ENCODE measurements at regions not wholly inside any gene's neighbourhood (a gene's known extent, or its start where the extent isn't known, plus 50 kb on each side); places are given as distances from the start of the nearest gene placed in this dataset.
"Not testable (repeated sequence)": the region's sequence is repeated elsewhere in the genome, so short reads cannot be mapped to it uniquely, and the experiment has no call there.

DNA sequence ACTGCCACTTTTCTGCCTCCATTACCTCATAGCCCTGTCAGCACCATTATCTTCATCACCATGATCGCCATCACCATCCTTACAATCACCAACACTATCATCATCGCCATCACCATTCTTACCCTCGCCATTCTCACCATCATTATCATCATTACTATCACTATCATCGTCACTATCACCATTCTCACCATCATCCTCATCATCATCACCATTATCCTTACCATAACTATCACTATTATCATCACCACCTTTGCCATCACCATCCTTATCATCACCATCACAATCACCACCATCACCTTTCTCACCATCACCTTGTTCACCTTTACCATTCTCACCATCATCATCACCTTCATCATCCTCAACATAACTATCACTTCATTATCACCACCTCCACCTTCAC, 377.3 kb upstream of the ZNF337 start:
- H3K36me3 ChIP-seq (ENCODE audit: insufficient read depth); H3K4me1 ChIP-seq (ENCODE audit: low read depth, poor library complexity, severe bottlenecking); H4K20me1 ChIP-seq (ENCODE audit: insufficient read depth); H3K79me2 ChIP-seq (ENCODE audit: insufficient read depth, low read depth); H2AFZ ChIP-seq (ENCODE audit: low read depth); H3K9ac ChIP-seq; H3K4me2 ChIP-seq; H3K4me3 ChIP-seq (IDR thresholded peaks at IDR 0.05; ENCODE audit: insufficient read depth, low read depth, low read length); H3K27me3 ChIP-seq (ENCODE audit: insufficient read depth, low read depth); H3K27ac ChIP-seq: not testable (repeated sequence)

DNA sequence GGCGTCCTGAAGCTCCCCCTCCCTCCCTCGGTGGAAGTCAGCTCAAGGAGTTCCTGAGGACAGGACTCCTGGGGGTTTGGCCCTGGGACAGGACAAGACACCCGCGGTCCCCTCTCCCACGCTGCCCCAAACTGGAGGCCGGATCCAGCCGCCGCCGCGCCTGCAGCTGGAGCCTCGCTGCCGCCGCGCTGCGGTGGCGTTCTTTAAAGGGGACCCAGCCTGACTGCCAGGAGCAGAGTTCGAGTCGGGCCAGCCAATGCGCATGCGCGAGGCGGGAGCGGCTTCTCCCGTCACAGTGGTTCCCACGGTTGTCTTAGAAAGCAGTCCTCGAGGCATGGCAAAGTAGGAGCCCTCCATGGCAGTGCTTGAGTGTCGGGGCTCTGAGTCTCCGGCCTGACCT, 362.7 kb upstream of the ZNF337 start:
- H3K36me3 ChIP-seq (ENCODE audit: insufficient read depth); H3K27ac ChIP-seq; H3K79me2 ChIP-seq (ENCODE audit: insufficient read depth, low read depth); H3K4me1 ChIP-seq (ENCODE audit: low read depth, poor library complexity, severe bottlenecking); H3K27me3 ChIP-seq (ENCODE audit: insufficient read depth, low read depth); H4K20me1 ChIP-seq (ENCODE audit: insufficient read depth); H2AFZ ChIP-seq (ENCODE audit: low read depth); H3K4me2 ChIP-seq; H3K4me3 ChIP-seq (IDR thresholded peaks at IDR 0.05; ENCODE audit: insufficient read depth, low read depth, low read length); H3K9ac ChIP-seq: not testable (repeated sequence)

DNA sequence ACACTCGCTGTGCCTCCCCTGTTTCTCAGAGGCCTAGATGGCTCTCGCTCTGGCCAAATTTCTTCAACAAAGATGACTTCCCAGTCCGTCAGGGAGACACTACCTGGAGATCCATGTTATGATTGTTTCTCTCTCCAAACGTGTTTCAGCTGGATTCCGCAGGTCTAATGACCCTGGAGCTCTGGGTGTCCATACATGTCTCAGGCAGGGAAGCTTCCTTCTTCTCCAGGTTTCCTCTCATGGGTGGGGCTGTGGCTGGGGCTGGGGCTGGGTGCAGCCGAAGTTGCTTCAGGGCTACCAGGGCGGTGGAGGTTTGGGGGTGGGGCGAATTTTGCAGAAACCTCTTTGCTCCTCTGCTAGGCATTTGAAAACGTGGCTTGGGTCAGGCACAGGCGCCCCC, 361.8 kb upstream of the ZNF337 start:
- H4K20me1 ChIP-seq (ENCODE audit: insufficient read depth); H3K36me3 ChIP-seq (ENCODE audit: insufficient read depth); H3K4me2 ChIP-seq; H3K79me2 ChIP-seq (ENCODE audit: insufficient read depth, low read depth); H3K9ac ChIP-seq; H3K27ac ChIP-seq; H2AFZ ChIP-seq (ENCODE audit: low read depth); H3K4me1 ChIP-seq (ENCODE audit: low read depth, poor library complexity, severe bottlenecking); H3K4me3 ChIP-seq (IDR thresholded peaks at IDR 0.05; ENCODE audit: insufficient read depth, low read depth, low read length); H3K27me3 ChIP-seq (ENCODE audit: insufficient read depth, low read depth): not testable (repeated sequence)

DNA sequence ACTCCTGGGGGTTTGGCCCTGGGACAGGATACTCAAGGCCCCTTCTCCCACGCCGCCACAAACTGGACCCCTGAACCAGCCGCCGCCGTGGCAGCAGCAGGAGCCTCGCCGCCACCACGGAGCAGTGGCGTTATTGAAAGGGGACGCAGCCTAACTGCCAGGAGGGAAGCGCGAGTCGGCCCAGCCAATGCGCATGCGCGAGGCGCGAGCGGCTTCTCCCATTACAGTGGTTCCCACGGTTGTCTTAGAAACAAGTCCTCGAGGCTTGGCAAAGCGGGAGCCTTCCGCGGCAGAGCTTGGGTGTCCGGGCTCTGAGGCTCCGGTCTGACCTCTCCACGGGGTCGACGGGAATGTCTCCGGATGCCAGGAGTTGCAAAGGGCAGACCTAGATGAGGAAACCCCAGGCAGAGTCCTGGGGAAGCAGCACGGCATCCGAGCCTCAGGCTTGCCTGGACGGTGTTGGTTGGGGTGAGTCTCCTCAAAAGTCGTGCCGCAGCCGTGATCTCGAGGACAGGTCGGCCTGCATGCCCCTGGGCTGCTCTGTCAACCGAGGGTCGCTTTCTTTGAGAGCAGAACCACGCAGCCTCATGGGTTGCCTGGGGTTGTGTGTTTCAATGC, 360.6 kb upstream of the ZNF337 start:
- H3K4me3 ChIP-seq (IDR thresholded peaks at IDR 0.05; ENCODE audit: insufficient read depth, low read depth, low read length); H3K79me2 ChIP-seq (ENCODE audit: insufficient read depth, low read depth); H3K4me1 ChIP-seq (ENCODE audit: low read depth, poor library complexity, severe bottlenecking); H3K27me3 ChIP-seq (ENCODE audit: insufficient read depth, low read depth); H3K4me2 ChIP-seq; H4K20me1 ChIP-seq (ENCODE audit: insufficient read depth); H3K27ac ChIP-seq; H2AFZ ChIP-seq (ENCODE audit: low read depth); H3K36me3 ChIP-seq (ENCODE audit: insufficient read depth); H3K9ac ChIP-seq: not testable (repeated sequence)

DNA sequence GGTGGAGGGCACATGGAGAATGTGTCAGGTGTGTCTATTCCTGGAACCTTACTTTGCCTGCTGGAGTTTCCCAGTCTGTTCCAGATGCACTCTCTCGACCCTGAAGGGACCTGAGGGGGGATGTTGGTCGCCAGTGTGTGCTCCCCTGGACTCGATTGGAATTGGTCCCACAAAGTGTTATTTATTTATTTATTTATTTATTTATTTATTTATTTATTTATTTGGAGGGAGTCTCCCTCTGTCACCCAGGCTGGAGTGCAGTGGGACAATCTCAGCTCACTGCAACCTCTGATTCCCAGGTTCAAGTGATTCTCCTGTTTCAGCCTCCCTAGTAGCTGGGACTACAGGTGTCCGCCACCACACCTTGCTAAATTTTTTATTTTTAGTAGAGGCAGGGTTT, 329.1 kb upstream of the ZNF337 start:
- not testable (repeated sequence) for H3K4me3 ChIP-seq (IDR thresholded peaks at IDR 0.05; ENCODE audit: insufficient read depth, low read depth, low read length); H3K27ac ChIP-seq; H3K4me1 ChIP-seq (ENCODE audit: low read depth, poor library complexity, severe bottlenecking); H3K79me2 ChIP-seq (ENCODE audit: insufficient read depth, low read depth); H3K27me3 ChIP-seq (ENCODE audit: insufficient read depth, low read depth); H3K9ac ChIP-seq; H3K36me3 ChIP-seq (ENCODE audit: insufficient read depth); H3K4me2 ChIP-seq; H4K20me1 ChIP-seq (ENCODE audit: insufficient read depth); H2AFZ ChIP-seq (ENCODE audit: low read depth)

DNA sequence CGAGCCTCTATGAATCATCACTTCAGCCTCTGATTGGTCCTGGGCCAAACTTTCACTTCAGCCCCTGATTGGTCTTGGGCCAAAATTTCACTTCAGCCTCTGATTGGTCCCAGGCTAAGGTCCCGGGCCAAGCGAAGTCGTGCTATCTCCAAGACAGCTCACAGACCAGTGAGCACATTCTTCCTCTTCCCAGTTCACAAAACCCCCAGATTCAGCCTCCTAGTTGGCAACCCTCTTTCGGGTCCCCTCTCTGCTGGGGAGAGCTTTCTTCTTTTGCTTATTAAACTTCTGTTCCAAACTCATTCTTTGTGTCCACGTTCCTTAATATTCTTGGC, 314.3 kb upstream of the ZNF337 start:
- H3K27ac ChIP-seq; H3K9ac ChIP-seq; H3K4me2 ChIP-seq; H4K20me1 ChIP-seq (ENCODE audit: insufficient read depth); H3K4me3 ChIP-seq (IDR thresholded peaks at IDR 0.05; ENCODE audit: insufficient read depth, low read depth, low read length); H2AFZ ChIP-seq (ENCODE audit: low read depth); H3K27me3 ChIP-seq (ENCODE audit: insufficient read depth, low read depth); H3K4me1 ChIP-seq (ENCODE audit: low read depth, poor library complexity, severe bottlenecking); H3K36me3 ChIP-seq (ENCODE audit: insufficient read depth); H3K79me2 ChIP-seq (ENCODE audit: insufficient read depth, low read depth): not testable (repeated sequence)

DNA sequence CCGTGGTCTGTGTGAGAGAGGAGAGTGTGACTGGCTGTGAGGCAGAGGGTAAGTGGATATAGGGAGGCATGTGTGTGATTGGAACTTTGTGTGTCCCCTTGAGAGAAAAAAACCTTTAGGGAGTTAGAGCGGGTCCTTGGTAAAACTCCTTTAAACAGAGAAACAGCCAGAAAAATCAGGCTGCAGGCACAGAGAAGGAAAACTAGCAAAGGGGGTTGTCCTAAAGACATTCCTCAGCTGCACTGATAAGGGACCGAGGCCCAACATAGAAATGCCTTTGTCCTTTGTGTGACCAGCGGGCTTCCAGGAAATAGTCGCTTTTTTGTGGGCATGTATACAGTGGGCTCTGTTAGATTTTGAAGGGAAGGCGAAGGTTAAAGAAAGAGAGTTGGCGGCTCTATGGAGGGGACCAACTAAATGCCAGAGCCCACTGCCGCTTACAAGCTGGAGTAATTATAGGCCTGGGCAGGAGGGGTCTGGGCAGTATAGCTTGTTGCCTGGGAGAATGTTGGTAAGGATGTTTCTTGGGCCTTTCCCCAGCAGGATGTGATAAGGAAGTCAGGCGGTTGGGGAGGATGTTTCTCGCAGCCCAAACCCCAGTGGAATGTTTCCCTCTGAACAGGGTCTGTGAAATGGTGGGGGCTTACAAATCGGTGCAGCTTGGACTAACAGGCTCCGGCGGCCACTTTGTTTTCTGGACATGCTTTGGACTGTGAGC, 313.7 kb upstream of the ZNF337 start:
- not testable (repeated sequence) for H3K27ac ChIP-seq; H3K4me2 ChIP-seq; H2AFZ ChIP-seq (ENCODE audit: low read depth)

DNA sequence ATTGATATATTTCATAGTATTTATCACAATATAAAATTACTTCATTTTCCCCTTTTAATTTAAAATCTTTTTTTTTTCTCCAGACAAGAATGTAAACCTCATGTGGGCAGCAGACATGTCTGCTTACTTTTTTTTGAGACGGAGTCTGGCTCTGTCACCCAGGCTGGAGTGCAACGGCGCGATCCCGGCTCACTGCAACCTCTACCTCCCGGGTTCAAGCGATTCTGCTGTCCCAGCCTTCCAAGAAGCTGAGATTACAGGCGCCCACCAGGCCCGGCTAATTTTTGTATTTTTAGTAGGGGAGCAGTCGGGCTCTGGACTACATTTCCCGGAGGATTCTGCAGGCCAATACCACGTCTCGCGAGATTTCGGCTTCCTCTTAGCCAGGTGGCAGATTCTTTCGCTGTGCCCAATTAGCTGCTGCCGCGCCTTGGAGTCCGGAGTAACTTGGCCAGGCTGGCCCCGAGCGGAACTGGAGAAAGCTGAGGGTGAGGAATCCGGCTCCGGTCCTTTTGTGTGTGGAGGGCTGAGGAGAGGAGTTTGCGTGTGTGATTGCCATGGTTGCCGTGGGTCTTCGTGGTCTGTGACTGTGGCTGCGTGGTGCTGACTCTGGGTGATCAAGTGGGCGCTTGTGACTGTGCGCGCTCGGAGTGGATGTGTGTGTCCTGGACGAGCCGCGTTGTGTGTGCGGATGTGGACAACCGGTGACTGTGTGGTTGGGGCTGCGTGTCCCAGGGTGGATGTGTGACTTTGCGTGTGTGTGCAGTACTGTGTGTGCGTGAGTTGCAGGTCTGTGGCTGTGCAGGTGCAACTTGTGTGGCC, 313.0 kb upstream of the ZNF337 start:
- not testable (repeated sequence) for H3K4me2 ChIP-seq; H2AFZ ChIP-seq (ENCODE audit: low read depth); H3K27me3 ChIP-seq (ENCODE audit: insufficient read depth, low read depth); H3K79me2 ChIP-seq (ENCODE audit: insufficient read depth, low read depth); H3K36me3 ChIP-seq (ENCODE audit: insufficient read depth); H3K4me3 ChIP-seq (IDR thresholded peaks at IDR 0.05; ENCODE audit: insufficient read depth, low read depth, low read length); H3K27ac ChIP-seq; H4K20me1 ChIP-seq (ENCODE audit: insufficient read depth); H3K4me1 ChIP-seq (ENCODE audit: low read depth, poor library complexity, severe bottlenecking); H3K9ac ChIP-seq

More for the DNA sequence above, 313.7 kb upstream of the ZNF337 start:
- H4K20me1 ChIP-seq (ENCODE audit: insufficient read depth); H3K79me2 ChIP-seq (ENCODE audit: insufficient read depth, low read depth); H3K36me3 ChIP-seq (ENCODE audit: insufficient read depth); H3K4me1 ChIP-seq (ENCODE audit: low read depth, poor library complexity, severe bottlenecking); H3K4me3 ChIP-seq (IDR thresholded peaks at IDR 0.05; ENCODE audit: insufficient read depth, low read depth, low read length); H3K9ac ChIP-seq; H3K27me3 ChIP-seq (ENCODE audit: insufficient read depth, low read depth): not testable (repeated sequence)

DNA sequence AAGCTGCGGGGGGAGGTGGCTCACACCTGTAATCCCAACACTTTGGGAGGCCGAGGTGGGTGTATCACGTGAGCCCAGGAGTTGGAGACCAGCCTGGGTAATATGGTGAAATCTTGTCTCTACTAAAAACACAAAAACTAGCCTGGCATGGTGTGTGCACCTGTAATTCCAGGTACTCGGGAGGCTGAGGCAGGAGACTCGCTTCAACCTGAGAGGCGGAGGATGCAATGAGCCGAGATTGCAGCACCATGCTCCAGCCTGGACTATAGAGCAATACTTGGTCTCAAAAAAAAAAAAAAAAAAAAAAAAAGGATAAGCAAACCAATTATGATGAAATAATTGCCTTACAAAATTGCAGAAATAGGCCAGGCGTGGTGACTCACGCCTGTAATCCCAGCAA, 311.4 kb upstream of the ZNF337 start:
- not testable (repeated sequence) for H3K4me2 ChIP-seq; H3K36me3 ChIP-seq (ENCODE audit: insufficient read depth); H3K4me1 ChIP-seq (ENCODE audit: low read depth, poor library complexity, severe bottlenecking); H3K27me3 ChIP-seq (ENCODE audit: insufficient read depth, low read depth); H3K9ac ChIP-seq; H3K4me3 ChIP-seq (IDR thresholded peaks at IDR 0.05; ENCODE audit: insufficient read depth, low read depth, low read length); H3K79me2 ChIP-seq (ENCODE audit: insufficient read depth, low read depth); H3K27ac ChIP-seq; H2AFZ ChIP-seq (ENCODE audit: low read depth); H4K20me1 ChIP-seq (ENCODE audit: insufficient read depth)

DNA sequence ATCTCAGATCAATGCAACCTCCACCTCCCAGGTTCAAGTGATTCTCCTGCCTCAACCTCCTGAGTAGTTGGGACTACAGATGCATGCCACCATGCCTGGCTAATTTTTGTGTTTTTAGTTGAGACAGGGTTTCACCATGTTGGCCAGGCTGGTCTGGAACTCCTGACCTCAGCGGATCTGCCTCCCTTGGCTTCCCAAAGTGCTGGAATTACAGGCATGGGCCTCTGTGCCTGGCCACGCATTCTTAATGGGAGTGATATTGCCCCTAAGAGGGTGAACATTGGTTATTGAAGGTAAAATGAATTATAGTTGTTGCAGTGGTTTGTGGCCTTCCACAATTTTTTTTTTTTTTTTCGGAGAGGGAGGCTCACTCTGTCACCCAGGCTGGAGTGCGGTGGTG, 309.5 kb upstream of the ZNF337 start:
- H3K9ac ChIP-seq; H3K4me1 ChIP-seq (ENCODE audit: low read depth, poor library complexity, severe bottlenecking); H3K27me3 ChIP-seq (ENCODE audit: insufficient read depth, low read depth); H3K4me3 ChIP-seq (IDR thresholded peaks at IDR 0.05; ENCODE audit: insufficient read depth, low read depth, low read length); H3K36me3 ChIP-seq (ENCODE audit: insufficient read depth); H2AFZ ChIP-seq (ENCODE audit: low read depth); H4K20me1 ChIP-seq (ENCODE audit: insufficient read depth); H3K4me2 ChIP-seq; H3K79me2 ChIP-seq (ENCODE audit: insufficient read depth, low read depth); H3K27ac ChIP-seq: not testable (repeated sequence)

All from KMS-11 (cell line).